Adrenal gland (tissue), 9 donors: ENCODE measurements at regions not wholly inside any gene's neighbourhood (a gene's known extent, or its start where the extent isn't known, plus 50 kb on each side); places are given as distances from the start of the nearest gene placed in this dataset.

Source experiments
- DNase-seq, 7 donors: peaks; one replicate each; pipeline ENCODE4 v3.0.0-alpha.2; 2019 to 2020
- H3K27ac ChIP-seq, 5 donors: fragments of 200-600 bp; sonication (generic) in 4 of 5; 1 replicate in 3 of 5; 2 replicates in 2 of 5; pipeline versions ENCODE4 v1.5.1 to v1.8.0; 2016 to 2020; ENCODE audit warnings: mild to moderate bottlenecking in 1 of 5
- H3K27me3 ChIP-seq: fragments of 200-600 bp; 2 replicates; pipeline ENCODE4 v1.8.0; 2021
- H3K36me3 ChIP-seq, 2 donors: fragments of 200-600 bp; replicated peaks in 1 of 2; 1 replicate in 1 of 2; 2 replicates in 1 of 2; pipeline versions ENCODE4 v1.5.1 to v1.8.0; 2018 to 2022
- H3K4me1 ChIP-seq, 2 donors: fragments of 200-600 bp; replicated peaks in 1 of 2; 1 replicate in 1 of 2; 2 replicates in 1 of 2; pipeline versions ENCODE4 v1.5.1 to v1.8.0; 2018 to 2021
- H3K4me3 ChIP-seq, 4 donors: fragments of 200-600 bp; sonication (generic) in 3 of 4; one replicate each; pipeline ENCODE4 v1.5.1; 2016 to 2018
- H3K9me3 ChIP-seq, 3 donors: fragments of 200-600 bp; sonication (generic) in 1 of 3; replicated peaks in 1 of 3; 1 replicate in 2 of 3; 2 replicates in 1 of 3; pipeline versions ENCODE4 v1.5.1 to v1.8.0; 2016 to 2021
- CTCF ChIP-seq, 6 experiments: fragments of 450-650 bp in 4 of 6; fragments of 200-600 bp in 2 of 6; sonication (generic) in 1 of 6; IDR thresholded peaks; 1 replicate in 5 of 6; 2 replicates in 1 of 6; pipeline versions ENCODE4 v1.5.1 to v1.8.0; 2016 to 2021; ENCODE audit warnings: antibody characterized with exemption in 6 of 6, mild to moderate bottlenecking in 2 of 6, moderate library complexity in 1 of 6
- POLR2A ChIP-seq, 2 donors: fragments of 450-650 bp; IDR thresholded peaks; one replicate each; pipeline ENCODE4 v1.6.1; 2017; ENCODE audit warnings: antibody characterized with exemption in 2 of 2, mild to moderate bottlenecking in 2 of 2, moderate library complexity in 1 of 2
- WGBS, 4 donors: extraction: QIAGEN DNeasy Blood & Tissue Kit in 2 of 4; methylation state at CpG; one replicate each; pipeline versions ENCODE4 v1.1.5 to v1.1.7; 2013 to 2017; 5-methylcytosine and 5-hydroxymethylcytosine counted together
- intact Hi-C, 2 donors: fragments of 100-400 bp; cut with DNase I; formaldehyde crosslinking; loops; one replicate each; pipeline versions ENCODE4 v1.14.1 to v1.15.0; 2022 to 2023
- donor health status: healthy with polysubstance abuse.
- donor health status: Bipolar disorder and iron deficiency.
- donor health status: DM: yes; HTN: yes; CAD: no.
- donor health status: DM: no; HTN: no; CAD: no.
- donor health status: DM: no; HTN: no; CAD: no.

GRCh38 chr20:23258747-23259121 lies 91.9 kb upstream of the NXT1 start:
- no peak for DNase-seq
- intact Hi-C loops = no loop called here

GRCh38 chr20:23257848-23258746 lies 92.5 kb upstream of the NXT1 start:
- Histone ChIP-seq H3K27me3 (no peaks in the 10 kb centered on the region), H3K27ac (peak overlapping the region in 4 of 5 donors; percentile 33 to 85 (median 60)), H3K4me1 (peaks cover 0 to 18% of the 10 kb centered on the region in 2 donors), H3K4me3 (no peak overlapping the region), H3K9me3 (no peaks in the 10 kb centered on the region), H3K36me3 (no peaks in the 10 kb centered on the region)
- TF ChIP-seq CTCF (IDR thresholded peaks at IDR 0.05) (no peak), POLR2A (IDR thresholded peaks at IDR 0.05) (no peak)
- peak in 6 of 7 donors; percentile 34 to 70 (median 50) for DNase-seq
- 64 to 67% (median 65%) methylated on average over 7 to 8 of the region's 8 CpGs for WGBS, 4 donors
- intact Hi-C loops = no loop called here

More at GRCh38 chr20:23258747-23259121, 91.9 kb upstream of the NXT1 start:
- Histone ChIP-seq H3K27ac (peak overlapping the region in 3 of 5 donors; percentile 14 to 85 (median 78)), H3K4me1 (peaks cover 0 to 18% of the 10 kb centered on the region in 2 donors), H3K27me3 (no peaks in the 10 kb centered on the region), H3K4me3 (no peak overlapping the region), H3K9me3 (no peaks in the 10 kb centered on the region), H3K36me3 (no peaks in the 10 kb centered on the region)
- 56 to 73% (median 63%) methylated on average over 3 of the region's 3 CpGs for WGBS, 4 donors
- TF ChIP-seq POLR2A (IDR thresholded peaks at IDR 0.05) (no peak), CTCF (IDR thresholded peaks at IDR 0.05) (no peak)

GRCh38 chr20:23257106-23257761 lies 93.4 kb upstream of the NXT1 start:
- H3K27ac ChIP-seq = peak overlapping the region in 2 of 5 donors; percentile 78 to 85
- H3K4me1 ChIP-seq = peaks cover 0 to 18% of the 10 kb centered on the region in 2 donors
- no peak overlapping the region for H3K4me3 ChIP-seq
- intact Hi-C loops = no loop called here
- WGBS, 4 donors = 44 to 52% (median 48%) methylated on average over 7 to 12 of the region's 12 CpGs
- peak in 3 of 7 donors; percentile 8 to 58 (median 35) for DNase-seq
- H3K27me3 ChIP-seq = no peaks in the 10 kb centered on the region
- TF ChIP-seq CTCF (IDR thresholded peaks at IDR 0.05) (no peak), POLR2A (IDR thresholded peaks at IDR 0.05) (no peak)
- no peaks in the 10 kb centered on the region for H3K9me3 ChIP-seq
- H3K36me3 ChIP-seq = no peaks in the 10 kb centered on the region

GRCh38 chr20:23255716-23256385 lies 94.7 kb upstream of the NXT1 start:
- intact Hi-C loops = no loop called here
- H3K27ac ChIP-seq = no peak overlapping the region
- 53 to 58% (median 55%) methylated on average over 2 to 6 of the region's 6 CpGs for whole genome bisulfite sequencing, 4 donors
- no peaks in the 10 kb centered on the region for H3K27me3 ChIP-seq
- peaks cover 0 to 18% of the 10 kb centered on the region in 2 donors for H3K4me1 ChIP-seq
- TF ChIP-seq CTCF (IDR thresholded peaks at IDR 0.05) (no peak), POLR2A (IDR thresholded peaks at IDR 0.05) (no peak)
- H3K36me3 ChIP-seq = no peaks in the 10 kb centered on the region
- DNase-seq = no peak
- H3K4me3 ChIP-seq = no peak overlapping the region
- no peaks in the 10 kb centered on the region for H3K9me3 ChIP-seq
